GM18511 (cell line): ENCODE measurements at regions not wholly inside any gene's neighbourhood (a gene's known extent, or its start where the extent isn't known, plus 50 kb on each side); places are given as distances from the start of the nearest gene placed in this dataset.
A peak's percentile ranks its signal among the peaks of the same experiment; 100 is the strongest.
"Not testable (repeated sequence)": the region's sequence is repeated elsewhere in the genome, so short reads cannot be mapped to it uniquely, and the experiment has no call there.

Experiments
- ATAC-seq: cut with Tn5 transposase; IDR thresholded peaks from one replicate; pipeline ENCODE4 v1.9.1; 2021; ENCODE audit warnings: mild to moderate bottlenecking, moderate library complexity; ENCODE audit not compliant: unreplicated experiment

DNA sequence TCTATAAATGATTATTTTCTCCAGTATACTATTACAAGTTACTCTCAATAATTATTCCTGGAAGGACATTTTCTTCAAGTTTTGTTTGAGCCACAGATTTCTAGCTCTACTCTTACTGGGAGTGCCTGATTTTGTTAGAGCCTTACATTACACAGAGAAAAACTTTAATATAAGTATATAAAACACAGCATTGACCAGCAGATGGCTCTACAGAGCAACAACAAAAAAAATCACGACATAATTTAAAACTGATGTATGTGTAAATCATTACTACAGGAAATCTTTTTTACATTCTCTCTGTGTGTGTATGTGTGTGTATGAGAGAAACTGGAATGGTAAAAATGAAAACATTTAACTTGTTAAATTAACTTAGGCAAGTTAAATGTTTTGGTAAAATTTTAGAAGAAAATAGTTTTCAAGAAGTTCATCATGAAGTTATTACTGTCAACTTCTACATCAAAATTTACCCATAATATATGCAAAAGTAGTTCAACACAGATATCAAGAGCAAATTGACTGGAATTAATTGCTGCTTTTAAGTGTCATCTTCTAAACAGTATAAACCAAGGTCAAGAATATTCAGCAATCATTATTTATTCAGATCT is 103.3 kb downstream of the MDH1 start:
- ATAC-seq = no peak

- ATAC-seq = no peak
Observed at GRCh38 chr2:63695583-63695982, 106.8 kb downstream of the MDH1 start.

DNA sequence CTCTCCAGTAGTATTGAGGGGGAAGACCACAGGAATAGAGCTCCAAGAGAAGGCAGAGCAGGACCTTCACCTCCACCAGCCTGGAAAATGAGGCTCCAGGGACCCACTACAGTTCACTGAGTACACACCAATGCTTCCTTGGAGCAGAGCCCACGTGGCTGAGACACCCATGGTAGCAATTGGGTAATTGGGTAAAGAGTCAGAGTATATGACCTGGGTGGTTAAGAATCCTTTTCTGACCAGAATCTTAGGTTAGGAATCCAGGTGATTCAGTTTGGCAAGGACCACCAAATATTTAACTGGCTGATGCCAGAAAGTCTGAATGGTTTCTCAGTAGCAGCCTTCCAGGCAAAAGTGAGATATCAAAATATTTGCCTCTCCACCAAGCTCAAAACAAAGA is 107.7 kb downstream of the MDH1 start:
- ATAC-seq = no peak

DNA sequence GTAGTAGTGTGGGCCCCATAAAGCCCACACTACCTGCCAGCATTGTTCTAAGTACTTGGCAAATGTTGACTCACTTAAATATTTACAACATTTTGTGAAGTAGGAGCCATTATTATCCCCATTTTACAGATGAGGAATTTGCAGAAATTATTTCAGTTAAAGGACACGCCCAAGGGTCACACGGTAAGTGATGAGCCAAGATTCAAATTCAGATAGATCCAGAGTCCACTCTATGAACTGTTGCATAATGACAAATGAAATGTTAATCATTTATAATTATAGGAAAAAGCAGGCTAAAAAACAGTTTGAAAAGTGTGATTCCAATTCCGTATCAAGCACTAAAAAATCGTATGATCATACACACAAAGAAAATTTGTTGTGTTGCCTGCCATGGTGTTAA is 108.4 kb downstream of the MDH1 start:
- no peak for ATAC-seq

DNA sequence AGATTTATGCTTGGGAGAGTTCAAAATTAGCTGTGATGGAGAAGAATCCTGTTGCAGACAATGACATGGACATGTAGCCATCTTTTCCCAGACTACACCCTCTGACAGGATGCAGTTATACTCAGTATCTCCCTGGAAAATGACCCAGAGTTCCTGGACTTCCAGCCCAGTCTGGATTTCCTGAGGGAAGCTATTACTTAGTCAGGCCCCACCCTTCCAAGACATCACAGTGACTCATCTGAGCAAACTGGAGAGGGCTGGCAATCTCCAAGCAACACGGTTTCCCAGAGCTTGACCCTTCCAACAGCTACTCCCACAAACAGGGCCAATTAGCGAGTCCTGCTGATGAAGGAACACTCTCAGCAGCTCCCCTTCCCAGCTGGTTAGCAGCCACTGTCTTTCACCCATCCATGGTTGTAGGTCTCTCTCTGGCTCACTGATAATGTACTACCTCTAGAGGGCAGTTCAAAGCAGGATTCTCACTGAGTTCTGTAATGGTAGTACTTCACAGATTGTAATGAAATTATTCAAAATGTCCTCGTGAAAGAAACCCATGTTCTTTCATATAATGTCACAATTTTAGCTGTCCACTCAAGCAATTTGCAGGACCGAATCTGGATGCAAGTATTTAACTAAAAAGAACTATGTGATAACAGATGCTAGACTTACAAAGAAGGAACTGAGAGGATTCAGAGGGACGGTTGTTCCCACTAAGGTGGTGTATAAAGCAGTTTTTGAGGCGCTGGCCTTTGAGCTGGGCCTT is 110.2 kb downstream of the MDH1 start:
- ATAC-seq = peak; percentile 80

DNA sequence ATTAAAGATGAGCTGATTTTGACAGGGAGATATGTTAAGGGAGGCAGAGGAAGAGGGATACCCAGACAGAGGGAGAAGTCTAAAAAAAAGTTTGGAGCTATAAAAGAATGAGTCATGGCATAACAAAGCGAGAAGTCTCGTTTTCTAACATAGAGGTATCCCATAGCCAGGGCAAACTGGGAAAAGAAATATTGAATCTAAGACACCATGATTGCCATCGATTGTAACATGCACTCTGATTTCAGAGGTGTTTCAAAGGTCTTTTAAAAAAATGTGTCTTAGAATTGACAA is 110.7 kb downstream of the MDH1 start:
- ATAC-seq = no peak

DNA sequence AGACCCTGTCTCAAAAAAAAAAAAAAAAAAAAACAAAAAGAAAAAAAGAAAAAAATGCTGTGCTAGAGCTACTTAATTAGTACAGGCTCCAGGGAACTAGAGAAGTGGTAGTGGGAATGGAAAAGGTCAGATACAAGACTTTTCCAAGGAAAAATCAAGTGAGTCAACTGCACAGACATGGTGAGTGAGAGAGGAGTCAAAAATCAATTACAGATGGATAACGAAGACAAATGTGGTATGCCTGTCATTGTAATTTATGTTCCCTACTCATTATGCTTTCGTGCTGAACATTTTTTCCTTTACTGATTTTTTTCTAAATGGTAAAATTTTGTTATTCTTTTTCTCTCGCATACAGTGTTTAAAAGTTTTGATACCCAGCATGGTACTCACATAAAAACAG is 111.5 kb downstream of the MDH1 start:
- no peak for ATAC-seq

DNA sequence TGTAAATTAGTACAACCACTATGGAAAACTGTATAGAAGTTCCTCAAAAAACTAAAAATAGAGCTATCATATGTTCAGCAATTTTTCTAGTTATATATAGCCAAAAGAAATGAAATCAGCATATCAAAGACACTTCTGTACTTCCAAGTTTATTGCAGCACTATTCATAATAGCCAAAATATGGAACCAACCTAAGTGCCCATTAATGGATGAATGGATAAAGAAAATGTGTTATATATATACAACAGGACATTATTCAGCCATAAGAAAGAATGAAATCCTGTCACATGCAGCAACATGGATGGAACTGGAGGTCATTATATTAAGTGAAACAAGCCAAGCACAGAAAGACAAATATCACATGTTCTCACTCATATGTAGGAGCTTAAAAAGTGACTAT is 112.6 kb downstream of the MDH1 start:
- ATAC-seq = no peak

DNA sequence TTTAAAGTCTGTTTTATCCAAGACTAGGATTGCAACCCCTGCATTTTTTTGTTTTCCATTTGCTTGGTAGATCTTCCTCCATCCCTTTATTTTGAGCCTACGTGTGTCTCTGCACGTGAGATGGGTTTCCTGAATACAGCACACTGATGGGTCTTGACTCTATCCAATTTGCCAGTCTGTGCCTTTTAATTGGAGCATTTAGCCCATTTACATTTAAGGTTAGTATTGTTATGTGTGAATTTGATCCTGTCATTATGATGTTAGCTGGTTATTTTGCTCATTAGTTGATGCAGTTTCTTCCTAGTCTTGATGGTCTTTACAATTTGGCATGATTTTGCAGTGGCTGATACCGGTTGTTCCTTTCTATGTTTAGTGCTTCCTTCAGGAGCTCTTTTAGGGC is 117.3 kb downstream of the MDH1 start:
- ATAC-seq = not testable (repeated sequence)

DNA sequence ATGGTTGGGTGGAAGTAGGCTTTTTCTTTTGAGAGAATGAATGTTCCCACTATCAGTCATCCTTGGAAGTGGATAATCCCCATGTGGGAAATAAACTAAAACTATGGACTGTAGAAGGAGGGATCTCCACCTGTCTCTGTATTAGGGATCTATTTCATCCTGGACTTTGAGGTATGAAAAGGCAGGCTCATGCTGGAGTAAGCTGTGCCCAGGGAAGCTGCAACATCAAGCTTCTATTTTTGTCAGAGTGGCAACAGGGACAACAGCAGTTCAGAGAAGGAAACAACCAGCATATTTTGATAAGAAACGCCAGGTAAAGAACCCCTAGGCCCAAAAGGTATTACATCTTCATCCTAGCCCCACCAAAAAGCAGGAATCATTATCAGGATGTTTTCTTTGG is 122.0 kb downstream of the MDH1 start:
- no peak for ATAC-seq

DNA sequence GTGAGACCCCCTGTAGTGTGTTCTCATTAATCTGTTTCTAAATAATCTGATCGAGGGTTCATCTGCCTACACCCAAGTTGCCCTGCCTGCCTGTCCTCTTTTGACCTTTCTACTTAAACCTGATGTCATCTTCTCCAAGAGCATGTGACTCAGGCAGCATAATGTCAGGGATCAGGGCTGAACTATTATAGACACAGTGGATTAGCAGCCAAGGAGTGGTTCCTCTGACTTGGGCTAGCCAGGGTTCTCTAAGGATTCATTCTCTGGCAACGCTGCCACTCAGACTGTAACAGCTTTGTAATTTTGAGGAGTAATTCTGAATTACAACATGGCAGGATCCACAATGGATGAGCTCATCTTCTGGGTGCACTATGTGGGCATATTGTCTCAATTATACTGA is 124.0 kb downstream of the MDH1 start:
- ATAC-seq = no peak

DNA sequence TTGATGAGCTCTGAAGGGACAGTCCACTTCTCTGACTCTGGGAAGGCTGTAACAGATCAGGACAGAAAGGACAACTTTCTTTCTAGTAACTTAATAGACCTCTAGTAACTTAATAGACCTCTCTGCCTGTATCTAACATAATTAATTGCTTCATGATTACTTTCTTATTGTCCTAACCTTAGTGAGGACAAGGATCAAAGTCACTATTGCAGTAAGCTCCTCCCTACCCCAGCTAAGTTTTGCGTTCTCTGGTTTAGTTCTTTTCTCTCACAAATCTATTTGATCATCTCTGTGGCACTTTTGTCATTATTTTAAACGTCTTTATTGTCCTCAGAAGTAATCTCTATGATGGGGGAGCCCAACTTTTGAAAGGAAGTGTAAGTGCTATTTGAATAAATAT is 125.5 kb upstream of the UGP2 start:
- no peak for ATAC-seq

GRCh38 chr2:63719052-63719451 is 122.6 kb upstream of the UGP2 start:
- ATAC-seq = no peak

DNA sequence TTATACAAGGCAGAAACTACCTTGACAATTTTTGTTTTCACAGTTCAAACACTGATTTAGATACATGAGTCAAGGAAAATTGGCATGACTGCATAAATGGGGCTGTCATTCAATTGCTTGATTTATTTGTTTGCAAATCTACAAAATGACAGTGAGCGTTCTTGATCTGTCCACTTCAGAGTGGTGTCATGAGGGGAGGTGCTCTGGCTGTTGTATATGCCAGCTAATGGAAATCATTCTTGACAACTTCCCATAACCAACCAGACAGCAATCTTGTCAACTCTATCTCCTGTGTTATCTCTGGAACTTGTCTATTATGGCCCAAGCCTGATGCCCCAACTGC is 120.6 kb upstream of the UGP2 start:
- ATAC-seq = no peak

DNA sequence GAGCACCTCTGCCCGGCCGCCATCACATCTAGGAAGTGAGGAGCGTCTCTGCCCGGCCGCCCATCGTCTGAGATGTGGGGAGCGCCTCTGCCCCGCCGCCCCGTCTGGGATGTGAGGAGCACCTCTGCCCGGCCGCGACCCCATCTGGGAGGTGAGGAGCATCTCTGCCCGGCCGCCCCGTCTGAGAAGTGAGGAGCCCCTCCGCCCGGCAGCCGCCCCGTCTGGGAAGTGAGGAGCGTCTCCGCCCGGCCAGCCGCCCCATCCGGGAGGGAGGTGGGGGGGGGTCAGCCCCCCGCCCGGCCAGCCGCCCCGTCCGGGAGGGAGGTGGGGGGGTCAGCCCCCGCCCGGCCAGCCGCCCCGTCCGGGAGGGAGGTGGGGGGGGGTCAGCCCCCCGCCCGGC is 119.4 kb upstream of the UGP2 start:
- ATAC-seq = not testable (repeated sequence)

DNA sequence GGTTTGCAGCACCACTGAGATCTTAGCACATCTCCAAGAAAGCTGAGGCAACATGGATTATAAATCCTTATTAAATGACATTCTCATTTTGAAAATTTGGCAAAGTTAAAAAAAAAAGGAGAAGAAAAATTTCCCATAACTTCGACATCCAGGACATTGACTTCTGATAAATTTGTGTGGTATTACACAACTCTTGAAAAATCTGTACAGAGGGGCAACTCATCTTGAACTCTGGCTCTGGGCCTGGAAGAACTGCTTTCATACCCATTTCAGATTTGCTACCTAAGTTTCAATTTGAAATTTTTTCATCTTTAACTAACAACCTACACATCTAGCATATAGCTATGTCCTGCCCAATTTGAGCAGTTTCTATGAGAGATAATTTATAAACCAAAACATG is 118.0 kb upstream of the UGP2 start:
- ATAC-seq = no peak

GRCh38 chr2:63725212-63725611 is 116.5 kb upstream of the UGP2 start:
- not testable (repeated sequence) for ATAC-seq

- ATAC-seq = no peak
Observed at GRCh38 chr2:63729362-63729761, 112.3 kb upstream of the UGP2 start.

DNA sequence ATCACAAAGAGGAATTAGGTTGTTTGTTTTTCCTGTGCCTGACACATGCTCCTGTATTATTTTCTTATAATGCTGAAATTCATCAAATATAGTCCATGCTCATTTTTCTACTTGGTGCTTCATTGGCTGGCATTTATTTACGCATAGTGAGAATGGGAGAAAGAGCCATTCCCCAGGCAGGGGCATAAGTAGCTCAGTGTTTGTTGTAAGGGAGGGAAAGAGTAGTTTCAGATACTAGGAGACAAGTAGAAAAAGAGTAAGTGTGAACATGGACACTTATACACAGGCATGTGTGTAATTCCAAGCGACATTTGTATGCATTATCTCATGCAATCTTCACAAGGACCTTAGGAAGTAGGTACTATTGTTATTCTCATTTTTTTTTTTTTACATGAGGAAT is 111.9 kb upstream of the UGP2 start:
- no peak for ATAC-seq

GRCh38 chr2:63734510-63734909 is 107.2 kb upstream of the UGP2 start:
- ATAC-seq = no peak

- no peak for ATAC-seq
Observed at GRCh38 chr2:63735263-63735662, 106.4 kb upstream of the UGP2 start.

GRCh38 chr2:63735931-63736330 is 105.8 kb upstream of the UGP2 start:
- no peak for ATAC-seq

DNA sequence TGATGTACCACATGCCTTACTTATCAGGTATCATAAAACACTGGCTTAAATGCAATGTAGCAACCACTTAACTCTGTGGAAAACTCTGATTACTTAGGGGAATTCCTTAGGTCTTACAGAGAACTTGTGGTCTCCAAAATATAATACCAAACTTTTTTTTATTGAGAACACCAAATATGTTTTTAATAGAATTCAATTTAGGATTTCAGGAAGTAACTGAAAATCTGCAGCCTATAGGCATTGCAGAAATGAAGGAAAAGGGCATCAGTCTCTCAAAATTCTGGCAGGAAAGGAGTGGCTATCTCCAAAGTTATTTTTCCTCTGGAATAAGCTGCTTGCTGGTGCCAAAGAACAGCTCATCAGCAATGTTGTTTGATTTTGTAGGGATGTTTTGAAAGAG is 105.3 kb upstream of the UGP2 start:
- no peak for ATAC-seq
